Naive thymus-derived CD4-positive, alpha-beta T cell (primary cell): ENCODE measurements at regions not wholly inside any gene's neighbourhood (a gene's known extent, or its start where the extent isn't known, plus 50 kb on each side); places are given as distances from the start of the nearest gene placed in this dataset.
A peak's percentile ranks its signal among the peaks of the same experiment; 100 is the strongest.

Source experiments
- ATAC-seq: fragments of 150-1000 bp; cut with Tn5 transposase; 2 replicates; pipeline ENCODE4 v1.10.0; 2021; ENCODE audit warnings: mild to moderate bottlenecking, moderate library complexity
- CTCF ChIA-PET: fragments of 350-600 bp; sonication (Branson Sonifier 250); formaldehyde crosslinking; loops from one replicate; lab custom pipeline; 2021; ENCODE audit warnings: antibody characterized with exemption; lab: Charles Lee
- POLR2A ChIA-PET: fragments of 350-600 bp; sonication (Branson Sonifier 250); formaldehyde crosslinking; loops from one replicate; lab custom pipeline; 2021; ENCODE audit warnings: antibody characterized with exemption, inconsistent platforms; lab: Charles Lee
- DNase-seq, 9 donors: peaks; one replicate each; pipeline versions ENCODE4 v3.0.0 to v3.0.0-alpha.2; 2020 to 2022; ENCODE audit warnings: mixed read lengths in 1 of 9
- H3K27ac ChIP-seq: one replicate; pipeline ENCODE4 v1.7.0; 2013; ENCODE audit warnings: mild to moderate bottlenecking, low read depth, low read length, moderate library complexity
- H3K27me3 ChIP-seq, 2 donors: one replicate each; pipeline ENCODE4 v1.7.0; 2013; ENCODE audit warnings: low read length in 2 of 2, mild to moderate bottlenecking in 2 of 2, moderate library complexity in 2 of 2; ENCODE audit not compliant: control insufficient read depth in 2 of 2, insufficient read depth in 2 of 2
- H3K36me3 ChIP-seq, 3 experiments: 1 replicate in 2 of 3; 2 replicates in 1 of 3; pipeline ENCODE4 v1.7.0; 2013; ENCODE audit warnings: low read length in 3 of 3, mild to moderate bottlenecking in 3 of 3, moderate library complexity in 1 of 3; ENCODE audit not compliant: insufficient read depth in 3 of 3, control insufficient read depth in 2 of 3
- H3K4me1 ChIP-seq, 2 donors: one replicate each; pipeline ENCODE4 v1.7.0; 2013; ENCODE audit warnings: low read length in 2 of 2, mild to moderate bottlenecking in 2 of 2, moderate library complexity in 1 of 2; ENCODE audit not compliant: control insufficient read depth in 2 of 2, insufficient read depth in 2 of 2
- H3K4me3 ChIP-seq: 2 replicates; pipeline ENCODE4 v1.7.0; 2013; ENCODE audit warnings: mild to moderate bottlenecking, low read length
- H3K9me3 ChIP-seq, 3 experiments: 1 replicate in 2 of 3; 2 replicates in 1 of 3; pipeline ENCODE4 v1.7.0; 2013; ENCODE audit warnings: low read length in 3 of 3; ENCODE audit not compliant: control insufficient read depth in 2 of 3
- H3K27ac Mint-ChIP-seq, 9 donors: one replicate each; pipeline ENCODE4 v1.8.0; 2020 to 2022; ENCODE audit warnings: mixed read lengths in 9 of 9, mild to moderate bottlenecking in 8 of 9, moderate library complexity in 5 of 9, inconsistent platforms in 2 of 9
- H3K27me3 Mint-ChIP-seq, 5 donors: one replicate each; pipeline ENCODE4 v1.8.0; 2021 to 2022; ENCODE audit warnings: mixed read lengths in 5 of 5, mild to moderate bottlenecking in 1 of 5
- H3K36me3 Mint-ChIP-seq, 5 donors: one replicate each; pipeline ENCODE4 v1.8.0; 2020 to 2022; ENCODE audit warnings: mixed read lengths in 5 of 5, mild to moderate bottlenecking in 3 of 5, inconsistent platforms in 1 of 5
- H3K4me1 Mint-ChIP-seq, 7 donors: one replicate each; pipeline ENCODE4 v1.8.0; 2020 to 2022; ENCODE audit warnings: mixed read lengths in 7 of 7, mild to moderate bottlenecking in 3 of 7, inconsistent platforms in 1 of 7
- H3K4me3 Mint-ChIP-seq, 10 donors: one replicate each; pipeline ENCODE4 v1.8.0; 2020 to 2022; ENCODE audit warnings: mild to moderate bottlenecking in 10 of 10, mixed read lengths in 10 of 10, moderate library complexity in 6 of 10, inconsistent platforms in 2 of 10
- H3K9me3 Mint-ChIP-seq, 11 donors: one replicate each; pipeline ENCODE4 v1.8.0; 2020 to 2022; ENCODE audit warnings: mixed read lengths in 11 of 11, mild to moderate bottlenecking in 4 of 11, inconsistent platforms in 1 of 11, moderate library complexity in 1 of 11
- intact Hi-C, 2 donors: fragments of 100-400 bp; cut with micrococcal nuclease; formaldehyde crosslinking; loops; one replicate each; pipeline ENCODE4 v1.15.1; 2023

DNA sequence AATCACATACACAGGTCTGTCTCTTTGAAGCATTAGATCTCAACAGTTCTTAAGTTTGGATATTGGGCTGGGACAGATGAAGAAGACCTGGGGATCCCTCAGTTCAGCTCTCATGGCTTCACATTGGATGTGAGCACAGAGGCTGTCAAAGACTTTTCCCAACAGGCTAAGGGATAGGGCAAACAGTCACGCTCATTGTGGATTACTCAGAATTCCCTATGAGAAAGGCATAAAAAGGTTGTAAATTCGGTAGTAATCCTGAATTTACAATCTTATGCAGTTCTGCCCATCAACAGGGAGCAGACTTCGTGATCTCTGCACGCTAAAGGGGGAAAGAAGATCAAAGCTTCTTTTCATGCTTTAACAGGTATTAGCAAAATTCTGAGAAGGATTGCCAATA, 448.4 kb downstream of the DAD1 start:
- Histone ChIP-seq H3K9me3 (no peaks in the 10 kb centered on the region), H3K27ac (no peak overlapping the region), H3K4me1 (no peaks in the 10 kb centered on the region), H3K27me3 (no peaks in the 10 kb centered on the region), H3K36me3 (no peaks in the 10 kb centered on the region), H3K4me3 (no peak overlapping the region)
- H3K27ac Mint-ChIP-seq: no peak overlapping the region
- peaks cover 0 to 5% (median 0%) of the 10 kb centered on the region in 5 donors for H3K27me3 Mint-ChIP-seq
- DNase-seq: no peak
- no peak overlapping the region for H3K4me3 Mint-ChIP-seq
- no peak for ATAC-seq
- intact Hi-C loops: no loop called here
- no peaks in the 10 kb centered on the region for H3K4me1 Mint-ChIP-seq
- no peaks in the 10 kb centered on the region for H3K36me3 Mint-ChIP-seq
- H3K9me3 Mint-ChIP-seq: peaks cover 0 to 2% (median 0%) of the 10 kb centered on the region in 11 donors
- POLR2A ChIA-PET: no interaction called here
- CTCF ChIA-PET: no interaction called here

- no peaks in the 10 kb centered on the region for H3K9me3 ChIP-seq
- H3K4me1 ChIP-seq: no peaks in the 10 kb centered on the region
- ATAC-seq (no peak), DNase-seq (peak in 3 of 9 donors; percentile 24 to 31 (median 30))
- no peak overlapping the region for H3K27ac ChIP-seq
- Mint-ChIP-seq H3K9me3 (peaks cover 0 to 5% (median 0%) of the 10 kb centered on the region in 11 donors), H3K4me3 (peak overlapping the region in 1 of 10 donors; percentile 18), H3K4me1 (peaks cover 0 to 8% (median 0%) of the 10 kb centered on the region in 7 donors), H3K27me3 (no peaks in the 10 kb centered on the region), H3K36me3 (peaks cover 0 to 6% (median 0%) of the 10 kb centered on the region in 5 donors), H3K27ac (no peak overlapping the region)
- ChIA-PET POLR2A (no interaction called here), CTCF (interaction anchor here (0.6 to 1.7 kb wide), 2 partner anchors 9 to 244 kb away, joined by 3 to 6 read pairs; no protein-coding TSS in a partner anchor)
- H3K27me3 ChIP-seq: no peaks in the 10 kb centered on the region
- no peaks in the 10 kb centered on the region for H3K36me3 ChIP-seq
- no peak overlapping the region for H3K4me3 ChIP-seq
- intact Hi-C loops: no loop called here
These were observed 457.1 kb downstream of the DAD1 start for GRCh38 chr14:22131749-22132476.

DNA sequence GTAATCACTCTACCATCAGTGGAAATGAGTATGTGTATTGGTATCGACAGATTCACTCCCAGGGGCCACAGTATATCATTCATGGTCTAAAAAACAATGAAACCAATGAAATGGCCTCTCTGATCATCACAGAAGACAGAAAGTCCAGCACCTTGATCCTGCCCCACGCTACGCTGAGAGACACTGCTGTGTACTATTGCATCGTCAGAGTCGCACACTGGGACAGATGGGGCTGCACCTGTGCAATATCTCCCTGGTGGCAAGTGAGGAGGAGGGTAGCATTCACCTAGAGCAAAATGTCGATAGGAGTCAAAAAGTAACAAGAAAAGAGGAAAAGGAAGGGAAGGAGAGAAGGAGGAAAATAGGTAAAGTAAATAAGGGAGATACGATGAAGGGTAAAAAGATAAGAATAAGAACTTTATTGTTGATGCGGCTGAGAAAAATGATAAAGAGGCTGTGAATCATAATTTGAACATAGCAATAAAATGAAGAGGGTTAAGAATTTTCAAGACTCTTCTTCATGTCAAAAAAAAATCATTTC, 450.5 kb upstream of the OR4E1 start:
- Mint-ChIP-seq H3K4me3 (peak overlapping the region; percentile 72 to 95 (median 85)), H3K9me3 (peaks cover 0 to 2% (median 0%) of the 10 kb centered on the region in 11 donors), H3K27ac (peak overlapping the region; percentile 59 to 95 (median 89)), H3K27me3 (no peaks in the 10 kb centered on the region), H3K36me3 (peaks cover 0 to 4% (median 0%) of the 10 kb centered on the region in 5 donors), H3K4me1 (peaks cover 0 to 30% (median 18%) of the 10 kb centered on the region in 7 donors)
- Histone ChIP-seq H3K27ac (peak overlapping the region; percentile 71), H3K27me3 (no peaks in the 10 kb centered on the region), H3K4me1 (no peaks in the 10 kb centered on the region), H3K36me3 (no peaks in the 10 kb centered on the region), H3K4me3 (peak overlapping the region; percentile 33), H3K9me3 (no peaks in the 10 kb centered on the region)
- ChIA-PET CTCF (interaction anchor here (0.5 to 1.4 kb wide), 4 partner anchors 404 to 454 kb away, joined by 3 to 6 read pairs (median 4); no protein-coding TSS in a partner anchor), POLR2A (interaction anchor here (0.5 to 3.9 kb wide), 12 partner anchors 17 to 446 kb away, joined by 3 to 20 read pairs (median 4); no protein-coding TSS in a partner anchor)
- DNase-seq (no peak), ATAC-seq (no peak)
- intact Hi-C loops: loop anchor here (5.0 kb wide), 6 partner anchors 38 to 433 kb away; no protein-coding TSS in a partner anchor

DNA sequence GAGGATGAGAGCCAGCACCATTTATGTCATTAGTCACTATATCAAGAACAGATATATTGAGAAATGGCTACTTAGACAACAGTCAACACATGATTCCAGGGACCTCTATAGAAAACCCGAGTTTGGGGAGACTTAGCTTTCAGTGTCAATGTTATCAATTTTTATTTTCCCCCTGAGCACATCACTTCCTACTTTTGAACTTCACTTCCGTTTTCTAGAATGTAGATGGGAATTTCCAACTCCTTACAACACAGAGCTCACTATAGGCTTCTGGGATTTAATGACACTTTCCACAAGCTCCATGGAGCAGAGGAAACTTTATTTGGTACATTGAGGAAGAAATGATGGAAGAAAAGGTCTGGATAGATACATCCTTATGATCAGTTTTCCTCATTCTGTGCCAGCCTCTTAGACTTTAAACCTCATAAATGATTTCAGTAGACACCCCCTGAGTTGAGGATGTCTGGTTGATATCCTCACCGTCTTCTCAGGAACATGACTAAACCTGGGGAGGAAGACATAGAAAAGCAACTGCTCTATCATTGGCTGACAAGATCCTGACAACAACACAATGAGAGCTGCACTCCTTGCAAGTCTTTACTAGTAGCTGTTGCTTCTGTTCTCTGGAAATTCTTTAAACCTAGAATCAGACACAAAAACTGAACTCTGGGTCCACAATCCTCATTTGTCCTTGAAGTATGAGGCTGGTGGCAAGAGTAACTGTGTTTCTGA, 449.4 kb upstream of the OR4E1 start:
- intact Hi-C loops: loop anchor here (1.0 to 5.0 kb wide), 8 partner anchors 39 to 448 kb away; no protein-coding TSS in a partner anchor
- CTCF ChIA-PET: interaction anchor here (0.9 to 1.9 kb wide), 7 partner anchors 9 to 447 kb away, joined by 3 to 6 read pairs (median 5); no protein-coding TSS in a partner anchor
- no peaks in the 10 kb centered on the region for H3K36me3 ChIP-seq
- Mint-ChIP-seq H3K27ac (peak overlapping the region; percentile 84 to 95 (median 89)), H3K4me1 (peaks cover 0 to 30% (median 18%) of the 10 kb centered on the region in 7 donors), H3K9me3 (peaks cover 0 to 2% (median 0%) of the 10 kb centered on the region in 11 donors), H3K36me3 (peaks cover 0 to 4% (median 0%) of the 10 kb centered on the region in 5 donors), H3K4me3 (peak overlapping the region; percentile 72 to 95 (median 85)), H3K27me3 (peaks cover 0 to 5% (median 0%) of the 10 kb centered on the region in 5 donors)
- DNase-seq: peak in 1 of 9 donors; percentile 25
- H3K4me1 ChIP-seq: no peaks in the 10 kb centered on the region
- POLR2A ChIA-PET: interaction anchor here (0.6 to 3.9 kb wide), 11 partner anchors 26 to 447 kb away, joined by 3 to 20 read pairs (median 4); no protein-coding TSS in a partner anchor
- no peaks in the 10 kb centered on the region for H3K9me3 ChIP-seq
- H3K4me3 ChIP-seq: peak overlapping the region; percentile 33
- peak overlapping the region; percentile 71 for H3K27ac ChIP-seq
- no peaks in the 10 kb centered on the region for H3K27me3 ChIP-seq
- ATAC-seq: no peak

DNA sequence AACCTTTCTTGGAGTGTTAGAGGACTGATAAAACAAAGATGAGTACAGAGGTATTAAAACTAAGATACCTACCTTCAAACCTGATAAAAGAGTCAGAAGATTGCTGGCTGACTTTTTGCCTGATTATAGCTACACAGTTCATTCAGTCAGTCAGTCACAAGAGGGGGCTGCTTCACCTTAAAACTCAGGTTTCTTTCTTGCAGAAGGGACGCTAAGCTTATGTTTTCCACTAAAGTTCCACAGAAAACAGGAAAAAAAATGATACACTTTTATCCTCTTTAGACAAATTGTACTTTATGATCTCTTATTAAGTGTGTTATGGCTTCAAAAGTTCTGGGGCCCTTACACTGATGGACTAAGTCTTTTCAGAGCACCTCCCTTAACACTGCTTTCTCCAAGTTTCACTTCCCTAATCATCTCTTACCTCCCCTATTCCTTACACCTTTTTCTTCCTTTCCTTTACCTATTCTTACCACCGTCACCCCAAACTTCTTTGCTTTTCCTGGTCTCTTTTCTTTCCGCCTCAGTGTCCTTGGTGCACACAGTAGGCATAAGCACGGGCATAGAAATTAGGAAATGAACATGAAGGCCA, 448.7 kb upstream of the OR4E1 start:
- H3K36me3 ChIP-seq: no peaks in the 10 kb centered on the region
- peaks cover 0 to 2% (median 0%) of the 10 kb centered on the region in 11 donors for H3K9me3 Mint-ChIP-seq
- CTCF ChIA-PET: interaction anchor here (0.7 to 1.9 kb wide), 5 partner anchors 9 to 434 kb away, joined by 3 to 6 read pairs (median 5); no protein-coding TSS in a partner anchor
- intact Hi-C loops: loop anchor here (1.0 to 5.0 kb wide), 8 partner anchors 40 to 448 kb away; no protein-coding TSS in a partner anchor
- POLR2A ChIA-PET: interaction anchor here (0.6 to 3.9 kb wide), 5 partner anchors 383 to 445 kb away, joined by 3 to 20 read pairs (median 4); no protein-coding TSS in a partner anchor
- DNase-seq (peak in 3 of 9 donors; percentile 26 to 46 (median 37)), ATAC-seq (no peak)
- H3K27ac Mint-ChIP-seq: peak overlapping the region in 8 of 9 donors; percentile 84 to 95 (median 91)
- H3K4me3 Mint-ChIP-seq: peak overlapping the region; percentile 72 to 95 (median 85)
- H3K36me3 Mint-ChIP-seq: peaks cover 0 to 4% (median 0%) of the 10 kb centered on the region in 5 donors
- peak overlapping the region; percentile 71 for H3K27ac ChIP-seq
- no peaks in the 10 kb centered on the region for H3K4me1 ChIP-seq
- H3K27me3 ChIP-seq: no peaks in the 10 kb centered on the region
- no peaks in the 10 kb centered on the region for H3K9me3 ChIP-seq
- H3K4me1 Mint-ChIP-seq: peaks cover 0 to 30% (median 18%) of the 10 kb centered on the region in 7 donors
- peak overlapping the region; percentile 20 for H3K4me3 ChIP-seq
- peaks cover 0 to 7% (median 0%) of the 10 kb centered on the region in 5 donors for H3K27me3 Mint-ChIP-seq
